ENCODE measurements at regions not wholly inside any gene's neighbourhood (a gene's known extent, or its start where the extent isn't known, plus 50 kb on each side); places are given as distances from the start of the nearest gene placed in this dataset.

GRCh38 chr4:125262502-125262901, 52.3 kb upstream of the FAT4 start:
- TF ChIP-seq POLR2AphosphoS5 (IDR thresholded peaks at IDR 0.05; ENCODE audit: low read depth, low read length) (no peak), TAF1 (IDR thresholded peaks at IDR 0.05; ENCODE audit: borderline replicate concordance, insufficient read depth, low read length) (no peak), REST (IDR thresholded peaks at IDR 0.05; ENCODE audit: insufficient read depth in 1 of 2, low read depth in 2 of 2, low read length in 2 of 2) (no peak)
